Heart left ventricle (tissue), 13 donors: ENCODE measurements at regions not wholly inside any gene's neighbourhood (a gene's known extent, or its start where the extent isn't known, plus 50 kb on each side); places are given as distances from the start of the nearest gene placed in this dataset.

ENCODE experiments used
- CTCF ChIP-seq, 12 donors: fragments of 200-600 bp; sonication (generic) in 4 of 12; IDR thresholded peaks; one replicate each; pipeline versions ENCODE4 v1.5.0 to v1.8.0; 2018 to 2022; ENCODE audit warnings: antibody characterized with exemption in 12 of 12, mild to moderate bottlenecking in 5 of 12
- POLR2A ChIP-seq, 2 donors: fragments of 450-650 bp; IDR thresholded peaks; one replicate each; pipeline ENCODE4 v1.6.1; 2017; ENCODE audit warnings: antibody characterized with exemption in 2 of 2, mild to moderate bottlenecking in 2 of 2, moderate library complexity in 2 of 2
- donor health status: ischemic (EF 13 %, LVEDD 7.1; RV severe dilation, severe dysfunction).
- donor health status: DM: no; HTN: yes; CAD: no.
- donor health status: DM: no; HTN: no; CAD: no.
- donor health status: ischemic (EF 25% LVEDD 6.9; RV normal size, moderate dysfunction).
- donor health status: ischemic (EF 25% LVEDD 5.7; RV mildly dilated, moderate dysfunction).
- donor health status: ischemic (EF 35%, LVEDD 5.7; RV mildly dilated, moderate dysfunction).
- donor health status: nonischemic (EF 11% LVEDD 7.7; RV severe dilation, severe dysfunction).
- donor health status: DM: yes; HTN: yes; CAD: no.
- donor health status: PGD.
- donor health status: ischemic (EF 29% LVEDD 5.4; RV normal size, mild dysfunction).
- donor health status: nonischemic (EF 23%, LVEDD 6.1; RV moderate dilation, normal function).

GRCh38 chr1:14109276-14109635, 409.3 kb downstream of the PRDM2 start:
- TF ChIP-seq CTCF (IDR thresholded peaks at IDR 0.05) (no peak), POLR2A (IDR thresholded peaks at IDR 0.05) (no peak)
